ENCODE measurements at regions not wholly inside any gene's neighbourhood (a gene's known extent, or its start where the extent isn't known, plus 50 kb on each side); places are given as distances from the start of the nearest gene placed in this dataset.

GRCh38 chr5:2199697-2200096 lies 317.0 kb upstream of the IRX4 start:
- no peak for DNase-seq
- TF ChIP-seq GATA1 (IDR thresholded peaks at IDR 0.05; ENCODE audit: low read depth, low read length) (no peak), POLR2A (IDR thresholded peaks at IDR 0.05; ENCODE audit: low read length) (no peak)

- no peak for TF ChIP-seq POLR2A (IDR thresholded peaks at IDR 0.05; ENCODE audit: low read length)
- TF ChIP-seq GATA1 (IDR thresholded peaks at IDR 0.05; ENCODE audit: low read depth, low read length), result no peak
Measured at GRCh38 chr5:2196989-2197619, 314.4 kb upstream of the IRX4 start.

GRCh38 chr5:2196416-2196815 lies 313.7 kb upstream of the IRX4 start:
- no peak for TF ChIP-seq POLR2A (IDR thresholded peaks at IDR 0.05; ENCODE audit: low read length)
- TF ChIP-seq GATA1 (IDR thresholded peaks at IDR 0.05; ENCODE audit: low read depth, low read length), result no peak
- no peak for DNase-seq

More at GRCh38 chr5:2196989-2197619, 314.4 kb upstream of the IRX4 start:
- no peak for DNase-seq

- no peak for TF ChIP-seq GATA1 (IDR thresholded peaks at IDR 0.05; ENCODE audit: low read depth, low read length)
- no peak for TF ChIP-seq POLR2A (IDR thresholded peaks at IDR 0.05; ENCODE audit: low read length)
- DNase-seq, result no peak
Measured at GRCh38 chr5:2194949-2195348, 312.2 kb upstream of the IRX4 start.

- DNase-seq, result no peak
- TF ChIP-seq POLR2A (IDR thresholded peaks at IDR 0.05; ENCODE audit: low read length), result no peak
Measured at GRCh38 chr5:2194236-2194555, 311.5 kb upstream of the IRX4 start.

GRCh38 chr5:2193542-2194235 lies 311.0 kb upstream of the IRX4 start:
- TF ChIP-seq GATA1 (IDR thresholded peaks at IDR 0.05; ENCODE audit: low read depth, low read length), result no peak
- no peak for TF ChIP-seq POLR2A (IDR thresholded peaks at IDR 0.05; ENCODE audit: low read length)
- no peak for DNase-seq

- TF ChIP-seq GATA1 (IDR thresholded peaks at IDR 0.05; ENCODE audit: low read depth, low read length) (no peak), POLR2A (IDR thresholded peaks at IDR 0.05; ENCODE audit: low read length) (no peak)
- DNase-seq, result no peak
Measured at GRCh38 chr5:2193142-2193541, 310.4 kb upstream of the IRX4 start.

GRCh38 chr5:2192496-2192895 lies 309.8 kb upstream of the IRX4 start:
- no peak for TF ChIP-seq POLR2A (IDR thresholded peaks at IDR 0.05; ENCODE audit: low read length)
- no peak for TF ChIP-seq GATA1 (IDR thresholded peaks at IDR 0.05; ENCODE audit: low read depth, low read length)
- no peak for DNase-seq

GRCh38 chr5:2191972-2192371 lies 309.2 kb upstream of the IRX4 start:
- no peak for TF ChIP-seq GATA1 (IDR thresholded peaks at IDR 0.05; ENCODE audit: low read depth, low read length)
- no peak for TF ChIP-seq POLR2A (IDR thresholded peaks at IDR 0.05; ENCODE audit: low read length)
- DNase-seq, result no peak

- TF ChIP-seq POLR2A (IDR thresholded peaks at IDR 0.05; ENCODE audit: low read length) (no peak), GATA1 (IDR thresholded peaks at IDR 0.05; ENCODE audit: low read depth, low read length) (no peak)
- DNase-seq, result no peak
Measured at GRCh38 chr5:2190549-2190948, 307.8 kb upstream of the IRX4 start.

- TF ChIP-seq POLR2A (IDR thresholded peaks at IDR 0.05; ENCODE audit: low read length), result no peak
- no peak for TF ChIP-seq GATA1 (IDR thresholded peaks at IDR 0.05; ENCODE audit: low read depth, low read length)
- no peak for DNase-seq
Measured at GRCh38 chr5:2188661-2189060, 305.9 kb upstream of the IRX4 start.

GRCh38 chr5:2188137-2188536 lies 305.4 kb upstream of the IRX4 start:
- no peak for DNase-seq
- TF ChIP-seq GATA1 (IDR thresholded peaks at IDR 0.05; ENCODE audit: low read depth, low read length) (no peak), POLR2A (IDR thresholded peaks at IDR 0.05; ENCODE audit: low read length) (no peak)

- DNase-seq, result no peak
- TF ChIP-seq POLR2A (IDR thresholded peaks at IDR 0.05; ENCODE audit: low read length) (no peak), GATA1 (IDR thresholded peaks at IDR 0.05; ENCODE audit: low read depth, low read length) (no peak)
Measured at GRCh38 chr5:2187687-2188086, 305.0 kb upstream of the IRX4 start.

GRCh38 chr5:2187156-2187555 lies 304.4 kb upstream of the IRX4 start:
- no peak for DNase-seq
- TF ChIP-seq POLR2A (IDR thresholded peaks at IDR 0.05; ENCODE audit: low read length), result no peak
- TF ChIP-seq GATA1 (IDR thresholded peaks at IDR 0.05; ENCODE audit: low read depth, low read length), result no peak

GRCh38 chr5:2186472-2187015 lies 303.8 kb upstream of the IRX4 start:
- no peak for DNase-seq

More at GRCh38 chr5:2186472-2187015, 303.8 kb upstream of the IRX4 start:
- TF ChIP-seq POLR2A (IDR thresholded peaks at IDR 0.05; ENCODE audit: low read length) (no peak), GATA1 (IDR thresholded peaks at IDR 0.05; ENCODE audit: low read depth, low read length) (no peak)
